Spinal cord (tissue), 9 donors: ENCODE measurements at regions not wholly inside any gene's neighbourhood (a gene's known extent, or its start where the extent isn't known, plus 50 kb on each side); places are given as distances from the start of the nearest gene placed in this dataset.
A peak's percentile ranks its signal among the peaks of the same experiment; 100 is the strongest.

Experiments
- DNase-seq, 6 donors: peaks; one replicate each; pipeline versions ENCODE4 v3.0.0 to v3.0.0-alpha.2; 2013 to 2015; ENCODE audit warnings: low spot score in 6 of 6, low read depth in 4 of 6
- H3K27ac ChIP-seq: one replicate; pipeline ENCODE4 v1.5.1; 2013; ENCODE audit warnings: low read depth, low read length, control low read depth
- H3K27me3 ChIP-seq: one replicate; pipeline ENCODE4 v1.6.1; 2013; ENCODE audit warnings: low read length; ENCODE audit not compliant: control insufficient read depth, insufficient read depth
- H3K36me3 ChIP-seq: one replicate; pipeline ENCODE4 v1.6.1; 2013; ENCODE audit warnings: low read length; ENCODE audit not compliant: control insufficient read depth, insufficient read depth
- H3K4me1 ChIP-seq: one replicate; pipeline ENCODE4 v1.6.1; 2013; ENCODE audit warnings: low read length; ENCODE audit not compliant: control insufficient read depth, insufficient read depth
- H3K4me3 ChIP-seq: one replicate; pipeline ENCODE4 v1.5.1; 2013; ENCODE audit warnings: low read depth, low read length, control low read depth
- H3K9me3 ChIP-seq: one replicate; pipeline ENCODE4 v1.6.1; 2013; ENCODE audit warnings: low read length; ENCODE audit not compliant: control insufficient read depth, insufficient read depth
- WGBS: methylation state at CpG from one replicate; pipeline ENCODE4 v1.1.5; 2013; ENCODE audit warnings: missing lambda C conversion rate; ENCODE audit not compliant: insufficient coverage; 5-methylcytosine and 5-hydroxymethylcytosine counted together
- donor health status: healthy.

DNA sequence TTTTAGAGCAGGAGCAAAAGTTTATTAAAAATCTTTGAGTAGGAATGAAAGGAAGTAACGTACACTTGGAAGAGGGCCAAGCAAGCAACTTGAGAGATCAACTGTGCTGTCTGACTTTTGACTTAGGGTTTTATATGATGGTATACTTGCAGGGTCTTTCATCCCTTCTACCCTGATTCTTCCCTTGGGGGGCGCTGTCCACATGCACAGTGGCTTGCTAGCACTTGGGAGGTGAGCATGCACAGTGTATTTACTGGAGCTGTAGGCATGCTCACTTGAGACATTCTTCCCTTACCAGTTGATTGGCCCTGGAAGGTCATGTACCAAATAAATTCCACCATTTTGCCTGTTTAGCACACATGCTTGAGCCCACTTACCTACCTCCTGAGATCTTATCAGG is 1001.3 kb upstream of the ADGRL2 start:
- 54% methylated on average over 2 of the region's 2 CpGs for WGBS

DNA sequence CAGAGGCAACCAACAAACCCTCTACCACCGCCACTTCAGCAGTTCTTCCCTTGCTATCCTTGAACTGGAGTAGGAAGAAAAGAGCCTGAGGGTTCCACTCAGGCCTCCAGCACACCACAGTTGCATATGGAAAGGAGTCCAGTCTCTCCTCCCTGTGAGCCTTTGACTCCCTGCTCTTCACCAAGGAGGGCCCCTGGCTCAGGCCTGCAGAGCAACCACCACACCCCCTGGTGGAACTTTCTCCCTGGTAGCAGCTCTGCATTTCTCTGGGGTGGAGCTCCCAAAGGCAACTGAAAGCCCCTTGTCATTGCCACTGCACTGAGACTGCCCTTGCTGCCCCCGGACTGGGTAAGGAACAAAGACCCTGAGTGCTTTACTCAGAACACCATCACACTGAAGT is 1021.5 kb upstream of the ADGRL2 start:
- DNase-seq, result no peak
- no peak overlapping the region for H3K27ac ChIP-seq
- no peaks in the 10 kb centered on the region for H3K36me3 ChIP-seq
- no peaks in the 10 kb centered on the region for H3K4me1 ChIP-seq
- H3K9me3 ChIP-seq, result no peaks in the 10 kb centered on the region
- WGBS, result 100% methylated on average over 1 of the region's 2 CpGs
- H3K27me3 ChIP-seq, result no peaks in the 10 kb centered on the region
- no peak overlapping the region for H3K4me3 ChIP-seq

More for the DNA sequence above, 1001.3 kb upstream of the ADGRL2 start:
- no peaks in the 10 kb centered on the region for H3K27me3 ChIP-seq
- H3K27ac ChIP-seq, result no peak overlapping the region
- no peaks in the 10 kb centered on the region for H3K36me3 ChIP-seq
- H3K4me3 ChIP-seq, result no peak overlapping the region
- H3K9me3 ChIP-seq, result no peaks in the 10 kb centered on the region
- DNase-seq, result no peak
- H3K4me1 ChIP-seq, result no peaks in the 10 kb centered on the region

DNA sequence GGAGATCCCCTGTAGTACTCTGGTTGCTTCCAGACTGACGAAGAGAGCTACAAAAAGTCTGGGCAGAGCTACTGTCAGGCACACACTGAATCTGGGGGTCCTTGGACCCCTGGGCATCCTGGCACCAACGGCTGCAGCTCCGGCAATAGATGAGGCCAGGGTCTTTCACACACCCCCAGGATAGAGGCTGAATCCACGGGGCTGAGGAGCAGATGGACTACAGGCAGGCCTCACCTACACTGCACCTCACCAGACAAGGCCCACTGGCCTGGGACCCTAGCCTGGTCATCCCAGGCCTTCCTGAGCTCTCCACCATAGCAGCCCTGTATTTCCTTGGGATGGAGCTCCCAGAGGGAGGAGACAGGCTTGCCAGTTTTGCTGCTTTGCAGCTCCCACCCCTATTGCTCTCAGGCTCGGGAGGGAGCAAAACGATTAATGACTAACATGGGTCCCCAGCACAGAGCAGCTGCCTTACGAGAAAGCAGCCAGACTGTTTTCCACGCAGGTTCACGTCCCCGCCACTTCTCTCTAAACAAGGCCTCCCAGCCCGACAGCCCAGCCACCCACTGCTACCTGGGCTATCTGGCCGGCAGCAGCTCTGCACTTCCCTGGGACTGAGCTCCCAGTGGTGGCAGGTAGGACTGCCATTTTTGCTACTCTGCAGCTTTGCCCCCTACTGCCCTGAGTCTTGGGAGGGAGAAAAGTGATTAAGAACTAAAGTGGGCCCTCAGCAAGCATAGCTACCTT is 1022.5 kb upstream of the ADGRL2 start:
- Histone ChIP-seq H3K36me3 (no peaks in the 10 kb centered on the region), H3K9me3 (no peaks in the 10 kb centered on the region), H3K27ac (no peak overlapping the region), H3K4me3 (no peak overlapping the region), H3K27me3 (no peaks in the 10 kb centered on the region), H3K4me1 (no peaks in the 10 kb centered on the region)
- 86% methylated on average over 12 of the region's 12 CpGs for WGBS
- DNase-seq, result no peak

DNA sequence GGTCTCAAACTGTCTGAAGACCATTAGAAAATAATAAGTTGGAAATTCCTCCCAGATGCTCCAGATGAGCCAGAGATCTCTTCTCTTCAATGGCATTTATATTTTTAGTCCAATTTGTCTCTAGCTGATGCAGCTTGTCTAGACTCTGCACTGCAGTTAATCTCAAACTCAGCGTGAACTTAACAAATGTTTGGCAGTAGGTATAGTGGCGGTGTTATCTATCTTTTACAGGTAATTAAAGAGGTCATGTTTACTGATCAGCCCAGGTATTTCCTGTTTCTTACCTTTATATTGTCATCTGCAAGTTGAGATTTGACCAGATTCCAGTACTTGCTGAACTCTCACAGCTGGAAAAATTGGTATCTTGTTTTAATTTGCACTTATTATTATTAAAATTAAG is 1024.5 kb upstream of the ADGRL2 start:
- H3K27me3 ChIP-seq, result no peaks in the 10 kb centered on the region
- H3K9me3 ChIP-seq, result no peaks in the 10 kb centered on the region
- no peaks in the 10 kb centered on the region for H3K36me3 ChIP-seq
- no peaks in the 10 kb centered on the region for H3K4me1 ChIP-seq
- no peak overlapping the region for H3K4me3 ChIP-seq
- no CpG with 5 or more reads among the region's 2 CpGs for WGBS
- no peak for DNase-seq
- H3K27ac ChIP-seq, result no peak overlapping the region

DNA sequence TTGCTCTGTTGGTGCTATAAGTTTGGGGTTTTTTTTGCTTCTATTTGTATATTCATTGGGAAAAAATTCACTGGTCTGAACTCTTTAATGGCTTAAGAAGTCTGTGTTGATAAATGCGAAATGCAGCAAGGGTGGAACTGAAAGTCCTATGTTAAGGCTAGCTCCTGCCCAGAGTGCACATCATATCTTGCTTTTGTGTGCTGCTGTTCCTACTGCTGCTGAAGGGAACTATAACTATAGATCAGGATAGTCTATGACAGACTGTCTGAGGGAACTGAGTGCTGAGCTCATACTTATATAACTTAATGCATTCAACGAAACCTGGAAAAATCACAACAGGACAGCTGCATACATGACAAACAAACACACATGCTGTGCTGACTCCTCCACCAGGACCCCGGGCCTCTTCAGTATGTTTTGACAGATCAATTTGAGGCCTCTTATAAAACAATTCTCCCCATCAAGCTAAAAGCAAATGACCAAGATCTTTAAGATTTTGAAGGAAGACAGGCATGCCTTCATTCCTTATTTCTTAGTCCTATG is 1031.5 kb upstream of the ADGRL2 start:
- H3K36me3 ChIP-seq, result no peaks in the 10 kb centered on the region
- no peak overlapping the region for H3K27ac ChIP-seq
- H3K27me3 ChIP-seq, result no peaks in the 10 kb centered on the region
- no peaks in the 10 kb centered on the region for H3K9me3 ChIP-seq
- peak in 2 of 6 donors; percentile 29 to 33 for DNase-seq
- WGBS, result 53% methylated on average over 2 of the region's 3 CpGs
- no peak overlapping the region for H3K4me3 ChIP-seq
- H3K4me1 ChIP-seq, result no peaks in the 10 kb centered on the region

DNA sequence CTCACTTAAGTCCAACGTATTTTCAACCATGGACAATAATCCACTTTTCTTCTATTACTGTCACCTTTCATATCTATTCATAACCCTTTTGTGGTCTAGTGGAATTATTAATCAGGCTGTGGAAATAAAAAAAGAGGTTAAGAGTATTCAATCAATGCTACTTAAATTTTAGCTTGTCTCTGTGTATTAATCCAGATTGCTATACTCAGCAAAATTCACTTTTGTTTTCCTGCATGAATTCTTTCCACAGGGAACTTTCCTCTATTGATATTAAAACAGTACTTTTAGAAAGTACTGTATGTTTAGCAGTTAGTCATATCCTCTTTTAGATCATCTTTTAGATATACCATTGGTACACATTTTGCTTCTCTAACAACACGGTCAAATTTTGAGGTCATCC is 1033.0 kb upstream of the ADGRL2 start:
- WGBS, result 71% methylated on average over 1 of the region's 2 CpGs

DNA sequence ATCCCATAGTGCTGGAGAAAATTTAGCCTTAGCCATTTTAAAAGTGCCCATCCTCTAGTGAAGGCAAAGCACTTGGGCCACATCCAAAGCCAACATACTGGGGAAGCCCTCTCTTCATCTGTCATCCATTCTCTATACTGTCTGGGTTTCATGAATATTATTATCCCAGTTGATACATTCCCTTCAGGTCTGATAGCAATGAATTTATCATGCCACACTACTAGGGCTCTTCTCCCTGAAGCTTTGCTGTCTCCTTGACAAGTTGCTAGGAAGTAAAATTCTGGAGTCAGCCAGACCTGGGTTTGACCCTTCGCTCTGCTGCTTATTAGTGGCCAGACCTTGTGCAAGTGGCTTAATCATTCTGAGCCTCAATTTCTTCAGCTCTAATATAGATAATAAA is 1041.4 kb upstream of the ADGRL2 start:
- Histone ChIP-seq H3K27me3 (no peaks in the 10 kb centered on the region), H3K36me3 (no peaks in the 10 kb centered on the region), H3K4me1 (no peaks in the 10 kb centered on the region), H3K9me3 (no peaks in the 10 kb centered on the region), H3K4me3 (no peak overlapping the region), H3K27ac (no peak overlapping the region)
- no CpG with 5 or more reads among the region's 1 CpG for WGBS
- DNase-seq, result no peak

More for the DNA sequence above, 1033.0 kb upstream of the ADGRL2 start:
- H3K27ac ChIP-seq, result no peak overlapping the region
- DNase-seq, result no peak
- no peaks in the 10 kb centered on the region for H3K36me3 ChIP-seq
- H3K9me3 ChIP-seq, result no peaks in the 10 kb centered on the region
- H3K4me1 ChIP-seq, result no peaks in the 10 kb centered on the region
- no peak overlapping the region for H3K4me3 ChIP-seq
- H3K27me3 ChIP-seq, result no peaks in the 10 kb centered on the region

DNA sequence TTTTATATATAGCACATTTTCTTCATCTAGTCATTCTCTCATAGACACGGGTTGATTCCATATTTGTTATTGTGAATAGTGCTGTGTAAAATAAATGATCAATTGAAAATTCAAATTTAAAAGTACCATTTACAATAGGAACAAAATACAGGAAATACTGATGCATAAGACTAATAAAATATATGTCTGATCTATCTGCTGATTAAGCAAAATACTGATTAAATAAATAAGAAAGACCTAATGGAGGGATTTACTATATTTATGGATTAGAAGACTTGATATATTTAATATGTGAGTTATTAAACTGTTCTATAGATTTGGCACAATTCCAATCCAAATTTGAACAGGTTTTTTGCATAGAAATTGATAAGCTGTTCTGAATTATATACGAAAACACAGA is 1044.8 kb upstream of the ADGRL2 start:
- no CpG with 5 or more reads among the region's 2 CpGs for WGBS
- no peak overlapping the region for H3K27ac ChIP-seq

DNA sequence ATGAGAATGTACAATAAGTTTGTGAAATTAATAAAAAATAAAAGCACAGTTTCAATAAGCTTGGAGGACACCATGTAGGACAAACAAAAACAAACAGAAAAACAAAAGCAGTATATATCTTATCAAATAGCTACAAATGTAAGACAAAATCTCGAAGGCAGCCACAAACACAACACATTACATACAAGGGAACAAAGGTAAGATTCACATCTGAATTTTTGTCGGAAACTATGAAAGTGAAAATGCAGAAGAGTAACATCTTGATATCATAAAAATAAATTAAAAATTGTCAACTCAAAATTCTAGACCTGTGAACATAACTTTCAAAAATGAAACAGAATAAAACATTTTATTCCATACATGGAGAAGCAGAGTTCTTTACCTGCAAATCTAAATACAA is 1049.5 kb upstream of the ADGRL2 start:
- Histone ChIP-seq H3K27me3 (no peaks in the 10 kb centered on the region), H3K4me3 (no peak overlapping the region), H3K27ac (no peak overlapping the region), H3K4me1 (no peaks in the 10 kb centered on the region), H3K36me3 (no peaks in the 10 kb centered on the region), H3K9me3 (no peaks in the 10 kb centered on the region)
- no CpG with 5 or more reads among the region's 2 CpGs for WGBS
- DNase-seq, result no peak

More for the DNA sequence above, 1044.8 kb upstream of the ADGRL2 start:
- H3K27me3 ChIP-seq, result no peaks in the 10 kb centered on the region
- DNase-seq, result no peak
- no peaks in the 10 kb centered on the region for H3K9me3 ChIP-seq
- no peak overlapping the region for H3K4me3 ChIP-seq
- H3K36me3 ChIP-seq, result no peaks in the 10 kb centered on the region
- H3K4me1 ChIP-seq, result no peaks in the 10 kb centered on the region

DNA sequence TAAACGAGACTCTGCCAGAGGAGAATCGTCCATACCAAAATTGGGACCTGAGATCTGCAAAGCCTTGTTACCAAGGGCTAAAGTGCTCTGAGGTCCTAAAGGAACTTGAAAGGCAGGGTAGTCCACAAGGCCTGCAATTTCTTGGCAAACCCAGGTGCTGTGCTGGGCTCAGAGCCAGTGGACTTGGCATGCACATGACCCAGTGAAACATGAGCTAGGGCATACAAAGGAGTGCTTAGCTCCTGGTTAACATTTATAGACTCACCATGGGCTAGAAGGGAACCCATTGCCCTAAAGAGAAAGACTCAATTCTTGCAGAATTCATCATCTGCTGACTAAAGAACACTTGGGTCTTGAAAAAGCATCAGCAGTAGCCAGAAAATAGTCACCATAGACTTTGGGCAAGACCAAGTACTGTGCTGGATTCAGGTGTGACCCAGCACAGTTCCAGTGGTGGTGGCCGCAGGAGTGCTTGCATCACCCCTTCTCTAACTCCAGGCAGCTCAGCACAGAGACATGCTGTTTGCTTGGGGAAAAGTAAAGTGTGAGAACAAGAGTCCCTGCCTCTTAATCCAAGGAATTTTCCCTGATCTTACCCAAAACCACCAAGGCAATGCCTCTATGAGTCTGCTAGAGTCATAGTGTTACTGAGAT is 1069.4 kb upstream of the ADGRL2 start:
- Histone ChIP-seq H3K36me3 (no peaks in the 10 kb centered on the region), H3K4me1 (no peaks in the 10 kb centered on the region), H3K27me3 (no peaks in the 10 kb centered on the region), H3K4me3 (no peak overlapping the region), H3K9me3 (no peaks in the 10 kb centered on the region), H3K27ac (no peak overlapping the region)
- peak in 1 of 6 donors; percentile 1 for DNase-seq
- 88% methylated on average over 2 of the region's 3 CpGs for WGBS
